GM19035 (cell line): ENCODE measurements at regions not wholly inside any gene's neighbourhood (a gene's known extent, or its start where the extent isn't known, plus 50 kb on each side); places are given as distances from the start of the nearest gene placed in this dataset.

ENCODE experiments used
- ATAC-seq: cut with Tn5 transposase; IDR thresholded peaks from one replicate; pipeline ENCODE4 v1.9.1; 2021; ENCODE audit not compliant: unreplicated experiment

DNA sequence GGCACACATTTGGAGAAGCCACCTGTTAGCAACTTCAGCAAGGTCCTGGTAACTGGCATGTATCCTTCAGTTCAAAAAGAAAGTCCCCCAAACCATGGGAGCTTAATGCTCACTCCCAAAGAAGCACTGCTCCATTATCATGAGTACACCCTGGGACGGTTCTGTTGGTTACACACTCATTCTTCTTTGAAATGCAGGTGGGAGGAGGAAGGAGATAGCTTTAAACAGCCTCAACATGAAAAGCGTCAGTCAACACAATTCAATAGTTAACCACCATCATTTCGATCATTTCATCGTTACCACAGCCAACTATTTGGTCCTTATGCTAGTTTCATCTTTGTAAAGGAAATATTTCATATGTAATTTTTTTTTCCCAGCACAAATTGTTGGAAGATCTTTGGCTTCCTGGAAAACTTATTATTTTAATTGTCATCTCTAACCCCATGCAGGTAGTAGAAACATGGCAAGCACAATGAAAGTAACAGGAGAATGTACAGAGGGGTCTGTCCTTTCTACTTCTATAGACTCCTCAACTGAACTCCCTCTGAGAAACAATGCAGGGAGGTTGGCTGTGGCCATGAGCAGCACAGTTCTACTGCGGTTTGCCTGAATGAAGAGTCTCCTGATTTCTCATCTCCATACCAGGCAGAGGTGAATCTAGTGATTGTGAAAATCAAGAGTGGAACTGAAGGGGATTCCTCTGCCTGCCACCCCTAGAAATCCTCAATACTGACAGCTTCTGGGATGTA lies 196.4 kb upstream of the FOXN3 start:
- no peak for ATAC-seq

DNA sequence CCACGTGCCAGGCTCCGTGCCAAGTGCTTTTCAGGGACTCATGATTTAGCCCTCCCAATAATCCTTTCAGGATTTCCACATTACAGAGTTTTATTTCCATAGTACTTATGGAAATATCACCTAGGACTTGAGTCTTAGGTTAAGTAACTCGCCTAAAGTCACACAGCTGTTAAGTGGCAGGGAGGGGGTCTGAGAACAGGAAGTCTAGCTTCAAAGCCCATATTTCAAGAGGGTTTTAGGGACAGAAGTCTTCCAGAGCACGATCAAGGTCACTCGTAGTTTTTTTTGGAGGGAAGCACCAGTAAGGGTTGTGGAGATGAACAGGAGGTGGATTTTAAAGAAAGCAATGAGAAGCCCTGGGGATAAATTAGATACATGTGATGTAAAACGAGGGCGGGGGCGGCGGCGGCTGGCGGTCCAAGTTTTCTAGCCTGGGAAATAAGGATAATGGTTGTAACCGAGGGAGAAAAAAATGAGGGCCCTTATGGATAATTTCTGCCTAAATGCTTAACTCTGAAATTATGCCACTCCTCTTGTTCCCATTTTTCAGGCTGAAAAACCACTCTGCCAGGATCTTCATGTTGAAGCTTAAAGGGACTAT lies 192.6 kb upstream of the FOXN3 start:
- no peak for ATAC-seq

DNA sequence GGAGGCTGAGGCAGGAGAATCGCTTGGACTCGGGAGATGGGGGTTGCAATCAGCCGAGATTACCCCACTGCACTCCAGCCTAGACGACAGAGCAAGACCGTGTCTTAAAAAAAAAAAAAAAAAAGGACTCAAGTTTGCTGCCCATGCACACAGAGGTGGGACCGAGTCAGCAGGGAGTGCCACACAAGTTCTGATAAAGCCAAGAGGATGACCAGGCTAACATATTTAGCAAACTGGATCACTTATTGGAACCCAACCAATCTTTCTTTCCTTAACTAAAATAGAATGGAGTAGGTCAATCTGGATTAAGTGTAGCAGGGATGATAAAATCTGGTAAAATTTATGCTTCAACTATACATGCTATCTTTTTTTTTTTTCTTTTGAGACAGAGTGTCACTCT lies 190.4 kb upstream of the FOXN3 start:
- no peak for ATAC-seq

DNA sequence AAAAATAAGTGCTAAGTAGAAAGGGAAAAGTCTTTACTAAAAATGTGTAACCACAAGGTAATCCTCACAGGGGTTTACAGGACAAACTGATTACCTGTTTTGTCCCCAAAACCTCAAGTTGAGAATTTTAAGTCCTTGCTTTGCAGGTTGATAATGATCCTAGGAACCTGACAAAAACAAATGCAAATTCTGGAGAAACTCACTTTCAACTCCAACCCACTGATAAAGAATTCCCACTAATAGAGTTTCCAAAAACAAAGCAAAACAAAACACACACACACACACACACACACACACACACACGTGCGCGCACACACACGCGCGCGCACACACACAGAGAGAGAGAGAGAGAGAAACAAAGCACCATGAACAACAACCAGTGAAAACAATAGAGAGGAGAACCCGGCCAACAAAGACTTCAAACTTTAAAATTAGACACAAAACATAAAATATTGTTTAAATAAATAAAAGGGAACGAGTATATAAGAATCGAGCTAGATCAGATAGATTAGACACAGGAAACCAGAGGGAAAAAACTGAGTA lies 187.0 kb upstream of the FOXN3 start:
- no peak for ATAC-seq

DNA sequence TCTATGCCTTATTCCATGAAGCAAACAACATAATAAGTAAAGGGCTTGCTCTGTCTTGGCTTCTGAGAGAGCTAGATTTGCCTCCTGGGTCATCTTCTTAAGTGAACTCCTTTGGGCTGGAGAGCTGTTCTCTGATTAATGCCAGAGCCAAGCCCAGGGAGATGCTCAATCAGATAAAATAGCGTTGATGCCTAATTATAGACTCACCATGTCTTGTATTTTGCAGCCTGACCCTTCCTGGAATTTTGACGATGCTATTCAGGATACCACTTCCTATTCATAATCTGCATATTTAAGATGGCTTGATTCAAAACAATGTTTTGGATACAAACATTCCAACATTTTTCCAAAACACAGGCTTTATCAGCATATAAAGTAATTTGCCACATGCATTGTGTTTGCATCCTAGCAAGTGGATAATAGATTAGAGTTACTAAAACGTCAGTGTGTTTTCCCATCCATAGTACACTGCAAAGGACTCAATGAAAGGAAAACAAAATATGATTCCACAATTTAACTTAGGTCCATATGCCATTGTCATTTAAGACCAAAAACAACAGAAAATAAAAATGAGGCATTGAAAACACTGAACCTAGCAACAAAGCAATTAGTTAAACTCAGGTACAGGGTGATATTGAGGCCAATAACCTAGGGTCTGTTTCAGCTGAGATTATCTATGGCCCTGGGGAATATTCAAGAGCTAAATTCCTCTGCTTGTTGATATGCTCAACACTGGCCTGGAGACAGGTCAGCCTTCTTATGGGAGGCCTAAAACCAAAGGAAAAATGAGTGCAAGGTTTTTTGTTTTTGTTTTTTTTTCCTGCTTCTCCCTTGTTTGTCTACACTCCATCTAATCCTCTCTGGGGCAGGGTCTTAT lies 184.2 kb upstream of the FOXN3 start:
- no peak for ATAC-seq

DNA sequence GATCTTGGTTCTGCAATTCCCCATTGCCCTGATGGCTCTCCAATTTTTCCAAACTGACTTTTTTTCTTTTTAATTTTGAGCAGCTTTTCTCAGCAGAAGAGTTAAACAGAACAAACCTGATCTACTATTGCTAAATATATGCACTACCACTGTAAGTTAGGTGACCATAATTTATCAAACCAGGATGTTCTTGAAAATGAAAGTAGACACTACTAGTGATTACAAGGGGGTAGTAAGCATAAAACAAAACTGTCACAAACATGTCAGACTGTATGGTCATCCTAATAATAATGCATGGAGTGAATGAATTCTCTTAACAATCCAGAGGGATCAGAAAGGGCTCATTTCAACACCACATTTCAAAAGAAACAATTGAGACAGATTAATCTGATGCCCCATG lies 183.0 kb upstream of the FOXN3 start:
- ATAC-seq: no peak

DNA sequence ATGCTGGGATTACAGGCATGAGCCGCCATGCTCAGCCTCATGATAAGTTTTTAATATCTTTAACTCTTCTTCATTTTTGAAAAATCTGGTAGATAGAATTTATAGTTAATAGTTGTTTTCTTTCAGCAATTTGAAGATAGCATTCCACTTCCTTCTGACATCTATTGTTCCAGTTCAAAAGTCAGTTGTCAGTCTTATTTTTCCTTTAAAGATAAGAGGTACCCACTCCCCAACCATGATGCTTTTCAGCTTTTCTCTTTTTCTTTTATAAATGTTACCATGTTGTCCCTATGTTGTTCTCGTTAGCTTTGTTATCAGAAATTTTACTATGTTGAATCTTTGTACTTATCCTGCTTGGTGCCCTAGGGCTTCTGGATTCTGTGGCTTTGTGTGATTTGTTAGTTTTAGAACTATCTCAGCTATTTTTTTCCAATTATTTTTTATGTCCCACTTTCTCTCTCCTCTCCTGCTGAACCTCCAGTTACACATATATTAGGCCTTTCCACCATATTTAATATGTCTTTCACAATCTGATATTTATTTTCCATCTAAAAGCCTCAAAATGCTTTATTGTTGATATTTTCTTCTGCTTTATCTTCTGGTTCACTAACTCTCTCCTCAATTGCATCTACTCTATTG lies 181.6 kb upstream of the FOXN3 start:
- ATAC-seq: no peak

DNA sequence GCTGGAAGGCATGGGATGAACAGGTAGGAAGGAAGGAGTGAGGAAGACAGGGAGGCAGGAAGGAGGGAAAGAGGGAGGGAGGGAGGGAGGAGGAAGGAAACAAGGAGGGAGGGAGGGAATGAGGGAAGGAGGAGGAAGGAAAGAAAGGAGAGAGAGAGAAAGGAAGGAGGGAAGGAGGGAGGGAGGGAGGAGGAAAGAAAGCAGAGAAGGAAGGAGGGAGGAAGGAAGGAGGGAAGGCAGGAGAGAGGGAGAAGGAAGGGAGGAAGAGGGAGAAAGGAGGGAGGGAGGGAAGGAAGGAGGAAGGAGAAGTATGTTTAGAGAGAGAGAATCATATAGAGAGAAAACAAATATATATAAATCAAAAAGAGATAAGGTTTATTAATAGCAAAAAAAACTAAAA lies 175.9 kb upstream of the FOXN3 start:
- ATAC-seq: no peak

DNA sequence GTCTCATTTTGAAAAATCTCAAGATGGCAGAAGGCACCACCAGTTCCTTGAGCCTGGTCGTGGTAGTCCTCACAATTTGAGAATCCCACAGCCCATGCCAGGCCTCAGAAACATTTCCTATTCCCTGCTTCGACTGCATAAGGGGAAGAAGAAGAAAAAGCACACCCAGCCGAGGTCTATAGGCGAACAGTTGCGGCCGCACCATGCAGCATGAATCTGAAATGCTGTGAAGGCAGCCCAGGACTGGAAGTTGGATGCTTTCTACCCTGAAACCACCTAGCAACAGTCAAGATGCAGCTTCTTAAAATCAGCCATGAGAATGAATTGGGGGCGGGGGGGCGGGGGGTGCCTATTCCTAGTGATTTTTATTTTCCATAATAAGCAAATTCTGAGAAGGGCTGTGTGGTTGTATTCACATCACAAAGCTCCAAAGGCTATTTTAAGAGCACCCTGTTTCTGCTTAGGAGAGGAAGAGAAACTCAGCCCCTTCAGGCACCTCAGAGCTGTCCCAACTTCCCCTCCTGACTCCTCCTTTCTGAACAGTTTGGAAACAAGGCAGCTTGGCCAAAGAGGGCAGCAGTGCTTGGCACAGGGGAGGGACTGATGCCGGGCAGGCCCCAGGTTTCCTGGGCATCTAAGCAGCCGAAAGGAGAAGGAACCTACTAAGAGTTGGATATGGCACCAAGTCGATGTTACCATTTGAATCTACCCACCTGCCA lies 172.5 kb upstream of the FOXN3 start:
- ATAC-seq: no peak

DNA sequence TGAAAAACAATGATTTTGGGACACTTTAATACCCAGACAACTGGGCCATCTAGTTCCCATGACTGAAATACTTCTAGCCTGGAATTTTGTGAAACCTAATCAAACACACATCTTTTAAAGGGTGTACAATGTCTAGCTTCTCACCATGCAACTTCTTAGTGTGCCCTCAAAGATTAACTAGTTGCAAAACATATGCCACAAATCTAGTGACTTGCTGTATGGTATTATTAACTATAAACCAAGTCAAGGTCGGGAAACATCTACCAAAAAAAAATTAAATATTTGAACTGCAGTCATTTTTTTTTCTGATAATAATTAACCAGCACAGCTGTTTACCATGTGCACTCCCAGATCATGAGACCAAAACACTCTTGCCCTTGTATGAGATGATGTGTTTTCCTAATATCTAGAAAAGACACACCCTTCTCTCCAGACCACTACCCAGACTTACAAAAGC lies 171.8 kb upstream of the FOXN3 start:
- ATAC-seq: no peak

DNA sequence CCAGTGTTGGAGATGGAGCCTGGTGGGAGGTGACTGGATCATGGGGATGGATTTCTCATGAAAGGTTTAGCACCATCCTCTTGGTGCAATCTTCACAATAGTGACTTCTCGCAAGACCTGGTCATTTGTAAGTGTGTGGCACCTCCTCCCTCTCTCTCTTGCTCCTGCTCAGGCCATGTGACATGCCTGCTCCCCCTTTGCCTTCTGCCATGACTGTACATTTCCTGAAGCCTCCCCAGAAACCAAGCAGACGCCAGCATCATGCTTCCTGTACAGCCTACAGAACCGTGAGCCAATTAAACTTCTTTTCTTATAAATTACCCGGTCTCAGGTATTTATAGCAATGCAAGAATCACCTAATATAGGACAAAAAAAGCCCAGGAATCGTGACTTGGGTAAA lies 171.0 kb upstream of the FOXN3 start:
- no peak for ATAC-seq

DNA sequence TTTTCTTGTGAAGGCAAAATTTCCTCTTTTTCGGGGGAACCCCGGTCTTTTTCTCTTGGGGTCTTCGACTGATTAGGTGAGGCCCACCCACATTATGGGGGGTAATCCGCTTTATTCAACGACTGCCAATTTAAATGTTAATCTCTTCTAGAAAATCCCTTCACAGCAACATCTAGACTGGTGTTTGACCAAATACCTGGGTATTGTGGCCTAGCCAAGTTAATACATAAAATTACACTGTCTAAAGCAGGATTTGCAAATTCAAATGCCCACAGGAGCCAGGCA lies 170.0 kb upstream of the FOXN3 start:
- ATAC-seq: no peak

DNA sequence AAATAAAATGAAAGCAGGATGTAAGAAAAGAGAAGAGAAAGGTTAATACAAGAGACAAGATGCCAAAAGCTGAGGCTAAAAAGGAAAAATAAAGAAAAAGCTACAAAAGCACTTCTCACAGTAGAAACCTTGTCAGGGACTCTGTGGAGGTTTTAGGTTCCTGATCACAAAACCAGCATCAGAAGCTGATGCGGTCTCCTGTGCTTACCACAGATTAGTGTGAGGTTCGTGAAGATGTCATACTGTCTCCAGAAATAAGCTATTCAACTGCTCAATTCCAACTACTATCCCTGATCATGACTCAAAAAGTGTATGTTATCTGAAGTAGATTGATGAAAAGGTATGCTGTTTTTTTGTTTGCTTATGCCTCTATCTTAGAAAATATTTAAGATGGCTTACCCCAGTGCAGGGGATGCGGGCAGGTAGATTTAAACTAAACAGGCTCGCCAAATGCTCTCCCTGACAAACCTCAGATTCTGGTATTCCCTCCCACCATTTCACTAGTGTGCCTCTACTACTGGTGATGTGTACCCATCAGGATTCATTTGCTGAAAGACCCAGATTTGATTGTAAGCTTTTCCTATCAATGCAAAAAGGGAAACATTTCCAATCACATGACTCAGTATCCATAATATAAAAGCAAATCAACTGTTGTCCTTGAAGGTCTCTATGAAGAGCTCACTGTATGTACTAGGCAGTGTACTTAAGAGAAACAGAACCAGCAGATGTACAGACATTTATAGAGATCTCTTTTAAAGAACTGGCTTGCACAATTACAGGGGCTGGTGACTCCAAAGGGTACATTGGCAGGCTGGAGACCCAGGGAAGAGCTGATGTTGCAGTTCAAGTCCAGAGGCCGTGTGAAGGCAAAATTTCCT lies 169.5 kb upstream of the FOXN3 start:
- no peak for ATAC-seq

DNA sequence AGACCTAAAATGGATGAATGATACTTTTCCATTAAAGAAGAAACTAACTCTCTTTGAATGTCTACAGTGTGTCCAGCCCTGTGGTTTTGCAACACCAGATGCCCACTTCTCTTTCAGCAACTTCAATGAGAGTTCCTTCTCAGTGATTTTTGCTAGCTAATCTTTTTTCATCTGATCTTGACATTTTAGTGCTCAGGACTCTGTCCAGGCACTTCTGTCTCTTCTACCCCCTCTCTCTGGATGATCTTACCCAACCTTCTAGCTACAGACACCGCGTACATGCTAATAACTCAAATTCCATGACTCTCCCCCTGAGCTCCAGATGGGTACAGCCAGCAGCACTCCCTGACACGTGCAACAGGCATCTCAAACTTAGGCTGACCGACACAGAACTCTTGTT lies 161.1 kb upstream of the FOXN3 start:
- ATAC-seq: no peak

DNA sequence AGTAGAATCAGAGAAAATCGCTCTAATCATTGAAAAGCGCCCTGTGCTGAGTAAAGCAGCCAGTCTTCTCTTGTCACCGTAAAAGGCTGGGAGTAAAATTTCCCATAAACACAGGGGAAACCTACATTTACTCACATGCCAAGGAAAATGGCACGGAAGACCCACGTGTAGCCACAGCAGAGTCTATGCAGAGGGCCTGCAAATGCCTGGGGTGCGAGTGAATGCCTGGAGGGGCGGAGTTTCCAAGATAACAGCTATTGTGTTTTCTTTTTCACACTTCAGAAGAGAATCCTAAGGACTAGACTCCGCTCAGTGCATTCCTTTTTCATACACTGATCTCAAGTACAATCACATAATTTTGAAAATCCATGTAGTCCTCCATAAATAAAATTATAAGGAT lies 159.9 kb upstream of the FOXN3 start:
- no peak for ATAC-seq

DNA sequence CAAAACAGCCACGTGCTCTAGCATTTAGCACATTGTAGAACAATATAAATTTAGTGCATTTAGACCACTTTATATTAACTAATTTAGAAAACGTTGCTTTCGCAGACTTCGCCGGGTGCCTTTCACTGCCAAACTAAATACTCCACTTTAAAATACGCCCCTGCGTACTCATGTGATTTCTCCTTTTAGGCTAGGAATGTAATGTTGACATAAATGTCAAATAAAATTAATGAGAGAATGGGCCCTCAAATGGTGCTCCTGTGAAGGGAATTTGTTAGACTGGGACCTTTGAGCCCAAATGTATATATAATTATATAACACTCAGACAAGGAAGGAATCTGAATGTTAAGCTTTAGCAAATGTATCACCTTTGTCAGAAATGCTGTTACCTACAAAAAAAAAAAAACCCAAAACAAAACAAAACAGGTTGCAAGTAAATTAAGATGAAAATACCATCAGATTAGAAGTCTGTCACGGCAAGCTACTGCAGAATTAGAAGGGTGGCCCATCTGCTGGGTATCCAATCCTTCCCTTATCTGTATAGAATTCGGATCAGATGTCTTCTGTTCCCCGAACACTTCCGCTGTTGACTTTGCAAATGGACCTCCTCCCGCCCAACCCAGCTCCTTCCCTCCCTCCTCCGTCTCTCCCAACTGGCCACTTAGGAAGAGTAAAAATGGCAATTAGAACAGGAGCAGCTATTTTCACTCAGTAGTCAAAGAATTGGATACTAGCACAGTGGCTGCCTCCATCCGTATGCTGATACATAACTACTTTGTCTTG lies 159.3 kb upstream of the FOXN3 start:
- ATAC-seq: no peak

DNA sequence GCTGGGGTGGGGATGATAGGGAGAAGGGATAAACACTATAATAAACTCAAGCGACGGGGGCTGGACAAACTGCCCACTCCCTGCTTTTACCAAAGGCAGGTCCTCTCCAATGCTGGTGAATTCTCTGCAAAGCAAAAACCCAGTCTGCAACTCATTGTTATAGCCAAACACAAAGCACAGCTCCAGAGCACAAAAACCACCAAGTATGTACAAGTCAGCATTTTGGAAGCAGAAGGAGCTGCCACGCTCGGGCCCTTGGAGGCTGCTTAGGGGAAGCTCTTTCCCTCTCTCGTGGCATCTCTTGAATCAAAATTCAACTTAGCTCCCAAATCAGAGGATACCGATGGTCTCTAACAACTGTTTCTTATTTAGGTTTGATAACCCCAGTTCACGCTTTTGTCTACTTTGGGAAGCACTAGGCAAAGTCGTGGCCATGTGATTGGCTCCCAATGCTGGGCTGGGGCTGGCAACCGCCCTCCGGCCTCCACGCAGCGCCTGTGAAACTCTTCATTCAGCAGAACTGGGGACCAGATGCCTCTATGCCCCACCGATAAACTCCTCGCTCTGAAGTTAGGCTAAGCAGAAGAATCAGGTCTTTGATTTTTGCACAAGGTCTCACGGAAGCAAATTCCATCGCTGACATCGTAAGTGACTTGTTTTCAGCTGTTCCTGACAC lies 158.5 kb upstream of the FOXN3 start:
- no peak for ATAC-seq

DNA sequence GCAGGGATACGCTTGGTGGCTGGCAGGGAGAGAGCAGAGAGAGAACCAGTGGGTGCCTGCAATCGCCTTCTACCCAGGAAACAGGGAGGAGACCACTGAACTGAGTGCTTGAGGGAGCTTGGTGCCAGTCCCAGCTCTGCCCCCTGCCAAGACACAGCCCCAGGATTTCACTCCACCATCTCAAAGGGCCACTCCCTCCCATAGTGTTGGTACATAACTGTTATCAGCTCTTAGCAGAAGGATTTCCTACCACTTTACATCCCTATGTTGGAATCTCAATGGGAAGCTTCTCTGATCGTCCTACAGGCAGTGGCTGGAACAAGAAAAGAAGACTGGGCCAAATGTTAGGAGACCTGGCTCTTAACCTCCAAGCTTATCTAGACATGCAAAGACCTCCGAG lies 157.4 kb upstream of the FOXN3 start:
- no peak for ATAC-seq

DNA sequence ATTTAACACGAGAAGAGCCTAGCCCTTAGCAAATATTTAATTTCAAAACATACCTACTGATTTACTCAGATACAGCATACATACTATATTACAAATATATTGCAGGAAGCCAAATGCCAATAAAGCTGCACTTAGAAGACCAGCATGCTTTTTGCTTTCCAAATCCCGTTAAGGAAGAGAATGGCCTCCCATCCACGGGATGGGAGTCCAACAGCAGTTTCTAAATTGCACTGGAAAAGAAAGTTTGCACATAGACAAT lies 156.3 kb upstream of the FOXN3 start:
- ATAC-seq: no peak
